ENCODE measurements at regions not wholly inside any gene's neighbourhood (a gene's known extent, or its start where the extent isn't known, plus 50 kb on each side); places are given as distances from the start of the nearest gene placed in this dataset.

DNA sequence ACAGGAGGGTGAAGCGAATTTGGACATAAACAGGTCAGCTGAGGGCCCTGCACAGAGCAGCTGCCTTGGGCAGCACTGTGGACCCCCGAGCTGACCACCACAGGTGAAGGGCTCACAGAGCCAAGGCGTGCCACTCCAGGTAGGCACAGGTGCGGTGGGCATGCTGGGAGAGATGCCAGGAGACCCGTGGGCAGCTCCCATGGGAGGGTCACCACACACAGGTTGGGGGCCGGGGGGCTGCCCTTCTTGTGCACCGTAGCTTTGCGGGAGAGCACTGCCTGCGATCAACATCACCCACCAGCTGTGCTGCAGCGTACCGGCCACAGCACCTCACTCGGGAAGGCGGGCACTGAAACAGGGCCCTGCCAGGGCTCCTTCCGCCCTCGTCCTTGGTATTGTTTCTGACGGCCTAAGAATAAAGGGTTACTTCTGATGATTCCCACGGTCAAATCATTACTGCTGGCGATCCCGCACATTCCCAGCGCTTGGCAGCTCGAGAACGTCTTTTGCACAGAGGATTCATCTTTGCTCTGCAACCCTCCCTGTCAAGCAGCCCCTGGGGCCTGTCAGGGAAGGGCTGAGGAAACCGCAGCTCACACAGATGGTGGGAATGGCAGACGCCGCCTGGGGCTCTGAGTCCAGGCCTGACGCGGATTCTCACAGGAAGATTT is 181.7 kb downstream of the BANP start:
- TF ChIP-seq, protein P1, sequence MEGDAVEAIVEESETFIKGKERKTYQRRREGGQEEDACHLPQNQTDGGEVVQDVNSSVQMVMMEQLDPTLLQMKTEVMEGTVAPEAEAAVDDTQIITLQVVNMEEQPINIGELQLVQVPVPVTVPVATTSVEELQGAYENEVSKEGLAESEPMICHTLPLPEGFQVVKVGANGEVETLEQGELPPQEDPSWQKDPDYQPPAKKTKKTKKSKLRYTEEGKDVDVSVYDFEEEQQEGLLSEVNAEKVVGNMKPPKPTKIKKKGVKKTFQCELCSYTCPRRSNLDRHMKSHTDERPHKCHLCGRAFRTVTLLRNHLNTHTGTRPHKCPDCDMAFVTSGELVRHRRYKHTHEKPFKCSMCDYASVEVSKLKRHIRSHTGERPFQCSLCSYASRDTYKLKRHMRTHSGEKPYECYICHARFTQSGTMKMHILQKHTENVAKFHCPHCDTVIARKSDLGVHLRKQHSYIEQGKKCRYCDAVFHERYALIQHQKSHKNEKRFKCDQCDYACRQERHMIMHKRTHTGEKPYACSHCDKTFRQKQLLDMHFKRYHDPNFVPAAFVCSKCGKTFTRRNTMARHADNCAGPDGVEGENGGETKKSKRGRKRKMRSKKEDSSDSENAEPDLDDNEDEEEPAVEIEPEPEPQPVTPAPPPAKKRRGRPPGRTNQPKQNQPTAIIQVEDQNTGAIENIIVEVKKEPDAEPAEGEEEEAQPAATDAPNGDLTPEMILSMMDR (IDR thresholded peaks at IDR 0.05; ENCODE audit: poor library complexity), result no peak
- TF ChIP-seq EZH2phosphoT487 (IDR thresholded peaks at IDR 0.05; ENCODE audit: low read depth, severe bottlenecking, unreplicated experiment), result no peak

All from hepatocyte (in vitro differentiated cells).